Stomach (tissue), 8 donors: ENCODE measurements at regions not wholly inside any gene's neighbourhood (a gene's known extent, or its start where the extent isn't known, plus 50 kb on each side); places are given as distances from the start of the nearest gene placed in this dataset.

Experiments used
- DNase-seq, 2 donors: peaks; one replicate each; pipeline versions ENCODE4 v3.0.0 to v3.0.0-alpha.2; 2013 to 2019
- H3K27ac ChIP-seq, 5 donors: fragments of 200-600 bp in 4 of 5; sonication (generic) in 4 of 5; one replicate each; pipeline ENCODE4 v1.5.1; 2013 to 2019; ENCODE audit warnings: mild to moderate bottlenecking in 1 of 5, moderate library complexity in 1 of 5
- H3K27me3 ChIP-seq, 3 donors: fragments of 200-600 bp; sonication (generic); one replicate each; pipeline ENCODE4 v1.5.1; 2017 to 2019; ENCODE audit warnings: mixed run types in 1 of 3
- H3K36me3 ChIP-seq, 4 donors: fragments of 200-600 bp; sonication (generic); 1 replicate in 3 of 4; 2 replicates in 1 of 4; pipeline ENCODE4 v1.5.1; 2016 to 2019
- H3K4me1 ChIP-seq, 4 donors: fragments of 200-600 bp; sonication (generic); one replicate each; pipeline ENCODE4 v1.5.1; 2016 to 2019
- H3K4me3 ChIP-seq, 4 donors: fragments of 200-600 bp; sonication (generic) in 3 of 4; one replicate each; pipeline ENCODE4 v1.5.1; 2016 to 2019; ENCODE audit warnings: mild to moderate bottlenecking in 1 of 4
- H3K9me3 ChIP-seq, 4 donors: fragments of 200-600 bp; sonication (generic); one replicate each; pipeline ENCODE4 v1.5.1; 2016 to 2019
- CTCF ChIP-seq, 7 experiments: fragments of 450-650 bp in 4 of 7; fragments of 200-600 bp in 3 of 7; sonication (generic) in 3 of 7; IDR thresholded peaks; one replicate each; pipeline ENCODE4 v1.5.1; 2016 to 2019; ENCODE audit warnings: antibody characterized with exemption in 7 of 7, control low read depth in 2 of 7, mild to moderate bottlenecking in 1 of 7
- EP300 ChIP-seq: sonication (generic); formaldehyde crosslinking; IDR thresholded peaks from one replicate; pipeline ENCODE4 v1.6.1; 2017; ENCODE audit warnings: antibody characterized with exemption
- POLR2A ChIP-seq, 4 donors: fragments of 450-650 bp; IDR thresholded peaks; one replicate each; pipeline ENCODE4 v1.6.1; 2016; ENCODE audit warnings: antibody characterized with exemption in 4 of 4, control low read depth in 2 of 4, mild to moderate bottlenecking in 1 of 4, moderate library complexity in 1 of 4
- POLR2AphosphoS5 ChIP-seq, 3 donors: sonication (generic); formaldehyde crosslinking; IDR thresholded peaks; one replicate each; pipeline ENCODE4 v1.6.1; 2016; ENCODE audit warnings: antibody characterized with exemption in 3 of 3
- WGBS, 5 donors: extraction: QIAGEN DNeasy Blood & Tissue Kit in 3 of 5; methylation state at CpG; one replicate each; pipeline versions ENCODE4 v1.1.5 to v1.1.7; 2013 to 2018; 5-methylcytosine and 5-hydroxymethylcytosine counted together
- intact Hi-C: fragments of 100-400 bp; cut with DNase I; formaldehyde crosslinking; loops from one replicate; pipeline ENCODE4 v1.15.1; 2023; ENCODE audit warnings: low total_unique reads
- donor health status: healthy with polysubstance abuse.
- donor health status: Bipolar disorder and iron deficiency.
- donor health status: healthy.

- Histone ChIP-seq H3K36me3 (no peaks in the 10 kb centered on the region), H3K9me3 (no peaks in the 10 kb centered on the region), H3K4me1 (no peaks in the 10 kb centered on the region), H3K27me3 (no peaks in the 10 kb centered on the region), H3K27ac (no peak overlapping the region), H3K4me3 (no peak overlapping the region)
- WGBS, 5 donors: 66 to 75% (median 73%) methylated on average over 5 of the region's 5 CpGs
- TF ChIP-seq POLR2AphosphoS5 (IDR thresholded peaks at IDR 0.05): no peak
- TF ChIP-seq EP300: no peak
- TF ChIP-seq POLR2A (IDR thresholded peaks at IDR 0.05): no peak
- no peak for TF ChIP-seq CTCF (IDR thresholded peaks at IDR 0.05)
- intact Hi-C loops: no loop called here
- DNase-seq: no peak
Observed at GRCh38 chr20:54774426-54774825, 299.0 kb downstream of the DOK5 start.

- intact Hi-C loops: no loop called here
Observed at GRCh38 chr20:54773643-54774000, 298.2 kb downstream of the DOK5 start.

GRCh38 chr20:54772893-54773642, 297.7 kb downstream of the DOK5 start:
- no peaks in the 10 kb centered on the region for H3K27me3 ChIP-seq
- H3K9me3 ChIP-seq: no peaks in the 10 kb centered on the region
- H3K27ac ChIP-seq: no peak overlapping the region
- no peaks in the 10 kb centered on the region for H3K4me1 ChIP-seq
- H3K4me3 ChIP-seq: no peak overlapping the region
- WGBS, 5 donors: 73 to 87% (median 76%) methylated on average over 4 of the region's 4 CpGs
- TF ChIP-seq POLR2A (IDR thresholded peaks at IDR 0.05) (no peak), EP300 (no peak), CTCF (IDR thresholded peaks at IDR 0.05) (no peak), POLR2AphosphoS5 (IDR thresholded peaks at IDR 0.05) (no peak)
- no peaks in the 10 kb centered on the region for H3K36me3 ChIP-seq
- intact Hi-C loops: no loop called here
- peak in 1 of 2 donors; percentile 1 for DNase-seq

More at GRCh38 chr20:54773643-54774000, 298.2 kb downstream of the DOK5 start:
- Histone ChIP-seq H3K9me3 (no peaks in the 10 kb centered on the region), H3K36me3 (no peaks in the 10 kb centered on the region), H3K27ac (no peak overlapping the region), H3K4me1 (no peaks in the 10 kb centered on the region), H3K4me3 (no peak overlapping the region), H3K27me3 (no peaks in the 10 kb centered on the region)
- WGBS, 5 donors: 84 to 97% (median 90%) methylated on average over 8 of the region's 8 CpGs
- TF ChIP-seq POLR2A (IDR thresholded peaks at IDR 0.05) (no peak), EP300 (no peak), POLR2AphosphoS5 (IDR thresholded peaks at IDR 0.05) (no peak), CTCF (IDR thresholded peaks at IDR 0.05) (no peak)
- no peak for DNase-seq

GRCh38 chr20:54766483-54766882, 291.1 kb downstream of the DOK5 start:
- intact Hi-C loops: no loop called here
- TF ChIP-seq POLR2AphosphoS5 (IDR thresholded peaks at IDR 0.05) (no peak), POLR2A (IDR thresholded peaks at IDR 0.05) (no peak), CTCF (IDR thresholded peaks at IDR 0.05) (no peak), EP300 (no peak)
- DNase-seq: no peak
- no peaks in the 10 kb centered on the region for H3K36me3 ChIP-seq
- H3K27ac ChIP-seq: no peak overlapping the region
- 52 to 93% (median 88%) methylated on average over 2 of the region's 2 CpGs for WGBS, 5 donors
- H3K27me3 ChIP-seq: no peaks in the 10 kb centered on the region
- no peaks in the 10 kb centered on the region for H3K4me1 ChIP-seq
- H3K9me3 ChIP-seq: no peaks in the 10 kb centered on the region
- H3K4me3 ChIP-seq: no peak overlapping the region
